ENCODE measurements at regions not wholly inside any gene's neighbourhood (a gene's known extent, or its start where the extent isn't known, plus 50 kb on each side); places are given as distances from the start of the nearest gene placed in this dataset.

DNA sequence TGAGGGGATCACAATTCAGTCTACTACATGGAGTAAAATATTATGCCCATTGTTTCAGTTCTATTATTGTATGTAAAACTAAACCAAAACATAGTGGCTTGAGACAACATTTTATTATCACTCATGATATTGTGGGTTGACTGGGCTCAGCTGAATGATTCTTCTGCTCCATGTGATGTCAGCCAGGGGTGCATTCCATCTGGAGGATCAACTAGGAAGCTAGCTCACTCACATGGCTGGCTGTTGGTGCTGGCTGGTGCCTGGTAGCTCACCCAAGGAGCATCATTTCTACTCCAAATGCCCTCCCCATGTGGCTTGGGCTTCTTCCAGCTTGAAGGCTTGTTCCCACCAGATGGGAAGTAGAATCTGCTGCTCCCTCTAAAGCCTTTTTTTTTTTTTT, 51.8 kb upstream of the CLRN1 start:
- intact Hi-C loops (cut with micrococcal nuclease): no loop called here
- DNase-seq (ENCODE audit: unreplicated experiment): no peak
- Mint-ChIP-seq H3K9me3 (ENCODE audit: unreplicated experiment) (no peaks in the 10 kb centered on the region), H3K36me3 (ENCODE audit: insufficient read depth, unreplicated experiment) (no peaks in the 10 kb centered on the region), H3K27me3 (ENCODE audit: insufficient read depth, unreplicated experiment) (peaks cover 11% of the 10 kb centered on the region), H3K4me1 (ENCODE audit: insufficient read depth, unreplicated experiment) (no peaks in the 10 kb centered on the region), H3K27ac (ENCODE audit: low read depth, unreplicated experiment) (no peak overlapping the region), H3K4me3 (ENCODE audit: unreplicated experiment) (no peak overlapping the region)
- no TSS peak for BruUV-seq (replicated peaks)
- TF ChIP-seq, protein P1, sequence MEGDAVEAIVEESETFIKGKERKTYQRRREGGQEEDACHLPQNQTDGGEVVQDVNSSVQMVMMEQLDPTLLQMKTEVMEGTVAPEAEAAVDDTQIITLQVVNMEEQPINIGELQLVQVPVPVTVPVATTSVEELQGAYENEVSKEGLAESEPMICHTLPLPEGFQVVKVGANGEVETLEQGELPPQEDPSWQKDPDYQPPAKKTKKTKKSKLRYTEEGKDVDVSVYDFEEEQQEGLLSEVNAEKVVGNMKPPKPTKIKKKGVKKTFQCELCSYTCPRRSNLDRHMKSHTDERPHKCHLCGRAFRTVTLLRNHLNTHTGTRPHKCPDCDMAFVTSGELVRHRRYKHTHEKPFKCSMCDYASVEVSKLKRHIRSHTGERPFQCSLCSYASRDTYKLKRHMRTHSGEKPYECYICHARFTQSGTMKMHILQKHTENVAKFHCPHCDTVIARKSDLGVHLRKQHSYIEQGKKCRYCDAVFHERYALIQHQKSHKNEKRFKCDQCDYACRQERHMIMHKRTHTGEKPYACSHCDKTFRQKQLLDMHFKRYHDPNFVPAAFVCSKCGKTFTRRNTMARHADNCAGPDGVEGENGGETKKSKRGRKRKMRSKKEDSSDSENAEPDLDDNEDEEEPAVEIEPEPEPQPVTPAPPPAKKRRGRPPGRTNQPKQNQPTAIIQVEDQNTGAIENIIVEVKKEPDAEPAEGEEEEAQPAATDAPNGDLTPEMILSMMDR (IDR thresholded peaks at IDR 0.05; ENCODE audit: unreplicated experiment): no peak
- ChIA-PET CTCF (interaction anchor here (0.6 kb wide), 1 partner anchor 9 kb away, joined by 3 read pairs; no protein-coding TSS in a partner anchor), POLR2A (no interaction called here)

DNA sequence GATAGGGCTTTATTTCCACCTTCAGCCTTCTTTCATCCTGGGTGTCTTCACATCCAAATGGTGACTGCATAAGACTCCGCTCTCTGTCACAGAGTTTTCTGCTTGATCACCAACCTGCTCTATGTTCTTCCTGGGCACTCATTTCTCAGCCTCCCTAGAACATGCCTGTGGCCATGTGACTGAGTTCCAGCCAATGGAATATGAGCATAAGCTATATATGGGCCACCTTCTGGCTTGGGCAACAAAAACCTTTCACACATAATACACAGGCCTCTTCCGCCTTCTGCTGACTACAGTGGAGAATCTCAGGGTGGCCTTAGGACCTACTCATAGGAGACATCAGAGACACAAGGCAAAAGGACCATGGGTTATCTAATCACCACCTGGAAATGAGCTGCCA, 51.2 kb upstream of the MED12L start:
- Mint-ChIP-seq H3K4me3 (ENCODE audit: unreplicated experiment) (no peak overlapping the region), H3K9me3 (ENCODE audit: unreplicated experiment) (no peaks in the 10 kb centered on the region), H3K4me1 (ENCODE audit: insufficient read depth, unreplicated experiment) (peaks cover 4% of the 10 kb centered on the region), H3K27ac (ENCODE audit: low read depth, unreplicated experiment) (no peak overlapping the region), H3K36me3 (ENCODE audit: insufficient read depth, unreplicated experiment) (no peaks in the 10 kb centered on the region), H3K27me3 (ENCODE audit: insufficient read depth, unreplicated experiment) (no peaks in the 10 kb centered on the region)
- POLR2A ChIA-PET: no interaction called here
- TF ChIP-seq, protein P1 (IDR thresholded peaks at IDR 0.05; ENCODE audit: unreplicated experiment): no peak
- DNase-seq (ENCODE audit: unreplicated experiment): no peak
- no TSS peak for BruUV-seq (replicated peaks)
- CTCF ChIA-PET: interaction anchor here (0.6 kb wide), 1 partner anchor 1318 kb away, joined by 3 read pairs; no protein-coding TSS in a partner anchor
- intact Hi-C loops (cut with micrococcal nuclease): no loop called here

DNA sequence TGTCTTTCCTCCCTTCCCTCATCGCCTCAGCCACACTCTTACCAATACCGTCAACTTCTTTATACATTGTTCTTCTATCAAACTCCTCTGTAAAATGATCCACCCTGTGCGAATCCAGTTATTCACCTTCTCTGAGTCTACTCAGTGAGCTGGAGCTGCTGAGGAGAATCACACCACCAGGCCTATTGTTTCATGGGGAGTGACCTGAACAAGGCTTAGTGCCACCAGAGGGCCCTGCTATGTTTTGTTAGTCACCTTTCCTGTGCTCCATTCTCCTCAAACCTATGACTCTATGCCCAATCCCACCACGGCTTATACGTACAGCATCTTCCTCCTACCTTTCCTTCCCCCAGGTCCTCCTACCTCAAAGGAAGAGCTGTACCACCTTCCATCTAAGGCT, 50.4 kb upstream of the MED12L start:
- H3K4me1 Mint-ChIP-seq (ENCODE audit: insufficient read depth, unreplicated experiment): peaks cover 4% of the 10 kb centered on the region
- TF ChIP-seq, protein P1 (IDR thresholded peaks at IDR 0.05; ENCODE audit: unreplicated experiment): no peak
- intact Hi-C loops (cut with micrococcal nuclease): loop anchor here (5.0 kb wide), 1 partner anchor 52 kb away; the partner anchor contains the start of gene MED12L
- CTCF ChIA-PET: no interaction called here
- BruUV-seq (replicated peaks): no TSS peak
- no peak overlapping the region for H3K27ac Mint-ChIP-seq (ENCODE audit: low read depth, unreplicated experiment)
- POLR2A ChIA-PET: no interaction called here
- H3K9me3 Mint-ChIP-seq (ENCODE audit: unreplicated experiment): no peaks in the 10 kb centered on the region
- no peaks in the 10 kb centered on the region for H3K36me3 Mint-ChIP-seq (ENCODE audit: insufficient read depth, unreplicated experiment)
- no peaks in the 10 kb centered on the region for H3K27me3 Mint-ChIP-seq (ENCODE audit: insufficient read depth, unreplicated experiment)
- DNase-seq (ENCODE audit: unreplicated experiment): no peak
- H3K4me3 Mint-ChIP-seq (ENCODE audit: unreplicated experiment): no peak overlapping the region

Data from MCF 10A (cell line).